ENCODE measurements at regions not wholly inside any gene's neighbourhood (a gene's known extent, or its start where the extent isn't known, plus 50 kb on each side); places are given as distances from the start of the nearest gene placed in this dataset.
A peak's percentile ranks its signal among the peaks of the same experiment; 100 is the strongest.
"Not testable (repeated sequence)": the region's sequence is repeated elsewhere in the genome, so short reads cannot be mapped to it uniquely, and the experiment has no call there.

GRCh38 chr15:99819981-99820718 lies 86.9 kb upstream of the LYSMD4 start:
- no peak for DNase-seq

- DNase-seq, result no peak
Measured at GRCh38 chr15:99818872-99819271, 85.6 kb upstream of the LYSMD4 start.

DNA sequence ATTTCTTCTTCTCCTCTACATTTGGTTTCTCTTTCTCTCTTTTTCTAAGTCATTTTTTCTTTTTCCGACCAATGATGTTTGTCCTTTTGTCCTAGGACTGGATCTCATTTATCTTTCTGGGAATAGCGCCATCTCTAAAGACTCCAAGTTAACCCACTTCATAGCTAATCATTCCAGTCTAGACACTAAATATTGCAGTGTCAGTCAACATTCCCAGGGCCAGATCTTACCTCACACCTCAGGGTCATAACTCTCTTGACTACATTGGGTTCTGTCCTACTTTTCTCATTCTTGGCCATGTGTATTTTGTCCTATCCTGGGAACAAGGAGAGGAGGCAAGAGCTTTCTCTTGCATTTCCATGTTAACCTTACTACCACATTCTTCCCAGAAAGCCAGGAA lies 83.6 kb upstream of the LYSMD4 start:
- not testable (repeated sequence) for DNase-seq

- DNase-seq, result peak in 1 of 5 donors; percentile 44
Measured at GRCh38 chr15:99810663-99811062, 77.4 kb upstream of the LYSMD4 start.

- not testable (repeated sequence) for DNase-seq
Measured at GRCh38 chr15:99799854-99800250, 66.6 kb upstream of the LYSMD4 start.

GRCh38 chr15:99799182-99799853 lies 66.1 kb upstream of the LYSMD4 start:
- DNase-seq, result not testable (repeated sequence)

- DNase-seq, result not testable (repeated sequence)
Measured at GRCh38 chr15:99796940-99797870, 64.0 kb upstream of the LYSMD4 start.

DNA sequence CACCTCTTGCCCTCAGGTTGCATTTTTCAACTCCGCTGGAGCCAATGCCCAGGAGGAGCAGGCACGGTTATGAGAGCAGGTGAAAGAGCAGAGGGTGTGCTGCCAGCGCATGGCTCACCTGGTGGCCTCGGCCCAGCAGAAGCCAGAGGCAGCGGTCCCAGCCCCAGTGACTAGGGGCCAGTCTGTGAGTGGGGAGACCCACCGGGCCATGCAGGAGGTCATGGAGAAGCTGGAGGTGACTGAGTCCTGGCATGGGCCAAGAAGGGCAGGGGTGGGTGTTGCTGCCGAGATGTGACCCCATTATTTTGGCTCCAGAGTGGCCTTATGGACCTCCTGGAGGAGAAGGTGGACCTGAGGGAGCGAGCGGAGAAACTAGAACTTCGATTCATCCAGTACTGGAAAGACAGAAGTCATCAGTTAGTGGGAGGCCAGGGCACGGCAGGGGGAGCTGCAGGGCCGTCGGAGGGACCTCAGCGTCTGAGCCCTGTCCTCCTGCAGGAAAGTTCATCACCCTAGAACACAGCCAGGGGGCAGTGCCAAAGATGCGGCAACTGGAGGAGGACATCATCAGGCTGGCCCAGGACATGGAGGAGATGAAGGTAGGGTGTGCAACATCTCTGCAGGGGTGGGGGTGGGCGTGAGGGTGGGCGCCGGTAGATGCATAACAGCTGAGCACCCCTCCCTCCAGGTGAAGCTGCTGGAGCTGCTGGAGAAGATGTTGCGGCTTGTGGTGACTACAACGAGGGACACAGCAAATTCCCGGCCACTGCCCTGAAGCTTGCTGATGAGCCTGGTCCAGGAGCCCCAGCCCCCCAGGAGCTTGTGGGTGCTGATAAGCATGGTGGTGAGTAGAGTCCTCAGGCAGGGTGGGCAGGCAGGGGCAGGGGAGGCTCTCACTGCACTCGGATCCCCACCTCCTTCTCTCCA lies 58.9 kb upstream of the LYSMD4 start:
- not testable (repeated sequence) for DNase-seq

DNA sequence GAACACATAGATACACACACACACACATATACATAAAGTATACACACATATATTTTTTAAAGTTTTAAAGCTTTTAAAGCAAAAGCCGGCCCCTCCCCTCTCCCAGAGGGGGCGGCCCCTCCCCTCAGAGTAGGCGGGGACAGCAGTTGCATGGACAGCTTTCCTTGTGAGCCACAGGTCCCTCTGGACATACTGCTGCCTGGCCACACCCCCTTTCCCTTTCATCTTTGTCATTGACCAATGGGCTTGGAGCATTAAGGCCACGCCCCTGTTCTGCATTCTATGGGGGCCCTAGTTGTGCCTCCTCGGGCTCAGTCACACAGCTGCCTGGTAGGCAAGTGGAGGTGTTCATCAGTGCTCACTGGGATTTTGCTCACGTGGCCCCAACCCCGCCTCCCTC lies 57.5 kb upstream of the LYSMD4 start:
- not testable (repeated sequence) for DNase-seq

DNA sequence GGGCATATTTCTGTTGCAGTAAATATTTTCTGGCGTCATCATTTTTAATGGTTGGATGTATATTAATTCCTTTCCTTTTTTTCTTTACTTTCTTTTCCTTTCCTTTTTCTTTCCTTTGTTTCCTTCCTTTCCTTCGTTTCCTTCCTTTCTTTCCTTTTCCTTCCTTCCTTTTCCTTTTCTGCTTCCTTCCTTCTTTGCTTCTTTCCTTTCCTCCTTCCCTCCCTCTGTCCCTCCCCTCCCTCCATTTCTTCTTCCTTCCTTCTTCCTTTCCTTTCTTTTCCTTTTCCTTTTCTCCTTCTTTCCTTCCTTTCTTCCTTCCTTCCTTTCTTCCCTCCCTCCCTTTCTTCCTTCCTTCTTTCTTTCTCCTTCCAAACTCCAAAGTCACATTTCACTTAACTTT lies 54.9 kb upstream of the LYSMD4 start:
- no peak for DNase-seq

- DNase-seq, result not testable (repeated sequence)
Measured at GRCh38 chr15:99784800-99785199, 51.6 kb upstream of the LYSMD4 start.

- not testable (repeated sequence) for DNase-seq
Measured at GRCh38 chr15:99783918-99784619, 50.8 kb upstream of the LYSMD4 start.

All from T-helper 1 cell (primary cell).